ENCODE measurements at regions not wholly inside any gene's neighbourhood (a gene's known extent, or its start where the extent isn't known, plus 50 kb on each side); places are given as distances from the start of the nearest gene placed in this dataset.

- ChIA-PET POLR2A (no interaction called here), CTCF (no interaction called here)
- no peak for DNase-seq (ENCODE audit: low read depth)
- Histone ChIP-seq H3K4me3 (ENCODE audit: low read depth, low read length) (no peak overlapping the region), H3K27me3 (ENCODE audit: control insufficient read depth, insufficient read depth, low read length) (no peaks in the 10 kb centered on the region), H3K36me3 (ENCODE audit: control insufficient read depth, insufficient read depth, low read length) (no peaks in the 10 kb centered on the region)
- no peak for TF ChIP-seq CTCF (IDR thresholded peaks at IDR 0.05; ENCODE audit: insufficient read depth, low read depth, low read length)
Measured at GRCh38 chr7:12801107-12801506, 113.7 kb downstream of the ARL4A start.

DNA sequence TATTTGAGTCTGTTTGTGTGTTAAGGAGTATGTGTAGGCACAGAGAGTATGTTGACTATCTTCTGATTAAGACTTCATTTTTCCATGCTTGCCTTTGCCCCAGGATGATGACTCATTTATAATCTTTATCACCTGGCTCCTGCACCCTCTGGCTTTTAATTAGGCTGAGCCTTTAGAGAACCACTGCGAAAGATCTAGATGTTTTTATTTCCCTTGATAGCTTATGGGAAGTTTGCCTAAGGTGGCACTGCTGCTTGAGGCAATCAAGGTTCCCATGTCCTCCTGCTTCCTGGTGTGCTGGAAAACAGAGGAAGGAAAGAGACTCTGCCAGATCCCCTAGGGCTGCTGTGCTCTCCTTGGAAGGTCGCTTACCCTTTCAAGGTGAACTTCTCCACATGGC is 114.6 kb downstream of the ARL4A start:
- POLR2A ChIA-PET: no interaction called here
- Histone ChIP-seq H3K36me3 (ENCODE audit: control insufficient read depth, insufficient read depth, low read length) (no peaks in the 10 kb centered on the region), H3K27me3 (ENCODE audit: control insufficient read depth, insufficient read depth, low read length) (no peaks in the 10 kb centered on the region), H3K4me3 (ENCODE audit: low read depth, low read length) (no peak overlapping the region)
- no peak for TF ChIP-seq CTCF (IDR thresholded peaks at IDR 0.05; ENCODE audit: insufficient read depth, low read depth, low read length)
- no peak for DNase-seq (ENCODE audit: low read depth)
- CTCF ChIA-PET: no interaction called here

GRCh38 chr7:12803542-12803941 is 116.1 kb downstream of the ARL4A start:
- no peak for DNase-seq (ENCODE audit: low read depth)
- Histone ChIP-seq H3K27me3 (ENCODE audit: control insufficient read depth, insufficient read depth, low read length) (no peaks in the 10 kb centered on the region), H3K36me3 (ENCODE audit: control insufficient read depth, insufficient read depth, low read length) (no peaks in the 10 kb centered on the region), H3K4me3 (ENCODE audit: low read depth, low read length) (no peak overlapping the region)
- TF ChIP-seq CTCF (IDR thresholded peaks at IDR 0.05; ENCODE audit: insufficient read depth, low read depth, low read length): no peak
- CTCF ChIA-PET: no interaction called here
- POLR2A ChIA-PET: no interaction called here

GRCh38 chr7:12805518-12805928 is 118.1 kb downstream of the ARL4A start:
- Histone ChIP-seq H3K4me3 (ENCODE audit: low read depth, low read length) (no peak overlapping the region), H3K27me3 (ENCODE audit: control insufficient read depth, insufficient read depth, low read length) (no peaks in the 10 kb centered on the region), H3K36me3 (ENCODE audit: control insufficient read depth, insufficient read depth, low read length) (no peaks in the 10 kb centered on the region)
- DNase-seq (ENCODE audit: low read depth): no peak
- CTCF ChIA-PET: no interaction called here
- TF ChIP-seq CTCF (IDR thresholded peaks at IDR 0.05; ENCODE audit: insufficient read depth, low read depth, low read length): no peak
- POLR2A ChIA-PET: no interaction called here

DNA sequence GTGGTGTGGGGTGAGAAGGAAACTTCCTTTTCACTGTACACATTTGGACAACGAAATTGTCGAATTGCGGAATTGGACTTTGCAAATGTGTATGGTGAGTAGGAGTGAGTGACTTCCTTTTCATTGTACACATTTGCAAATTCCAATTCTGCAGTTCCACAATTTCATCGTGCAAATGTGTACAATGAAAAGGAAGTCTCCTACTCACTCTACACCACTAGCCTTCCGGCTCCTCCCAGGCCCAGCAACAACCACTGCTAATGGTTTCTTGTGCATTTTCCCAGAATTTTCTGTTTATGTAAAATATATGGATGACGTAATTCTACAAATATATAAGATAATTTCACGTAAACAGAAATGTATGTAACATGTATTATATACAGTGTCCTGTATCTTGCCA is 118.5 kb downstream of the ARL4A start:
- no peak for TF ChIP-seq CTCF (IDR thresholded peaks at IDR 0.05; ENCODE audit: insufficient read depth, low read depth, low read length)
- H3K27me3 ChIP-seq (ENCODE audit: control insufficient read depth, insufficient read depth, low read length): no peaks in the 10 kb centered on the region
- DNase-seq (ENCODE audit: low read depth): no peak
- no peak overlapping the region for H3K4me3 ChIP-seq (ENCODE audit: low read depth, low read length)
- ChIA-PET CTCF (no interaction called here), POLR2A (no interaction called here)
- no peaks in the 10 kb centered on the region for H3K36me3 ChIP-seq (ENCODE audit: control insufficient read depth, insufficient read depth, low read length)

Measured in BJ (cell line).